GM19099 (cell line): ENCODE measurements at regions not wholly inside any gene's neighbourhood (a gene's known extent, or its start where the extent isn't known, plus 50 kb on each side); places are given as distances from the start of the nearest gene placed in this dataset.

ENCODE experiments used
- POLR2A ChIP-seq: IDR thresholded peaks from 3 replicates; pipeline ENCODE4 v1.6.1; 2011; ENCODE audit warnings: low read depth; ENCODE audit not compliant: insufficient read length; ENCODE audit errors: extremely low read depth

DNA sequence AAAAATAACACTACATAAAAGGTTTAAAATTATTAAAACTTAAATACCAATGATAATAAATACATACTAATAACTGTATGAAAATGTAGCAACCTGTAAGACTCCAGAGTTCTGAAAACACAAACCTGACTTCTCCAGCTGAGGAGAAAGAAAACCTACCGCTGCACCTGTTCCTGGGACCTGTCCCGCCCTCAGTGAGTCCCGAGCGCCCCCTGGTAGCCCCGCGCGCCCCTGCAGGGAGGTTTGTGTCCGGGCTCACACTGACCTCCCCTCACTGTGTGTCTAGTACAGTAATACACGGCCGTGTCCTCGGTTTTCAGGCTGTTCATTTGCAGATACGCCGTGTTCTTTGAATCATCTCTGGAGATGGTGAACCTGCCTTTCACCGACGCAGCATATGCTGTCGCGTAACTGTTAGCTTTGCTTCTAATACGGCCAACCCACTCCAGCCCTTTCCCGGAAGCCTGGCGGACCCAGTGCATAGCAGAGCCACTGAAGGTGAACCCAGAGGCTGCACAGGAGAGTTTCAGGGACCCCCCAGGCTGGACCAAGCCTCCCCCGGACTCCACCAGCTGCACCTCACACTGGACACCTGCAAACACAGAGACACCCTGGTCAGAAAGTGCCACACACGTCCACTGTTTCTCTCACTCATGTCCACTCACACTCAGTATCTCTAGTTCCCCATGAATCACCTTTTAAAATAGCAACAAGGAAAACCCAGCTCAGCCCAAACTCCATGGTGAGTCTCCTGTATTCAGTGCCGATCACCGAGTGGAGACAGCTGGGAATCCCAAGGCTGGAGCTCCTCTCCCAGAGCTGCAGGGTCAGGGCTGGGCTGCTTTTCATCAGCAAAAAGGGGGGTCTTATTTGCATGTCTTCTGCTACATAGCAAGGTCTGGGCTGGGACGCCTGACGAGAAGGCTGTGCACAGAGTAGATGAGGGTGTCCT is 1276.3 kb downstream of the TMEM121 start:
- TF ChIP-seq POLR2A: no peak

DNA sequence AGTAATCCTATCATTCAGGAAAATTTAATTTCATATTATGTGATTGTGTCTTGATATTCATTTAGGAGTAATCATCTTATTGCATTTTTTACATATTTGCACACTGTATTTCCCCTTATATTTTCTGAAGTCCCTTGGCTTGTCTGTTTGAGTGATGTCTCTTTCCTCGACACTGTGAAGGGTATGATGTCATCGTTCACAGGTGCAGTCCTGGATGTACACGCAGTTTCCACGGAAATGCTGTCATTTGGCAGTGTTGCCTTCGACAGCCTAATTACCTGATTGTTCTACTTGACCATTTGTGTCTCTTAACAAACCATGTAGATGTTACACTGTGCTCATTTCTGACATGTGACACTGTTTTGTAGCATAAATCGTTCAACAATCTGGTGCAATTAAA is 1277.0 kb downstream of the TMEM121 start:
- no peak for TF ChIP-seq POLR2A

DNA sequence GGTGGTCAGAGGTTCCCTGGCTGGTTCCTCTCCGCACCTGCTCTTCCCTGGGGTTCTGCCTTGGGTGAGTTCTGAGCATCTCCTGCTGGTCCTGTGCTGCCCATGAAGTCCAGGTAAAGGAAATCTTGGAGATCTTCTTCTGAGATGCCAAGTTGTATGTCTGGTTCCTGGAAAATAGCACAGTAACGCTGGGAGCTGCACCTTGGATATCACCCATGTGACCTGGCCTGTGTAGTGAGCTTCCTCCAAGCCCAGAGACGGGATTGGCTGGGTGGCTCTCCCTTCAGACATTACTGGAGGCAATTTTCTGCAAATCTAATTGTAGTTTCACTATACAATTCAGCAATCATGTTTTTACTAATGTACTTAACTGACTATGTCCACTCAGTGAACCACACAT is 1281.1 kb downstream of the TMEM121 start:
- TF ChIP-seq POLR2A: no peak

DNA sequence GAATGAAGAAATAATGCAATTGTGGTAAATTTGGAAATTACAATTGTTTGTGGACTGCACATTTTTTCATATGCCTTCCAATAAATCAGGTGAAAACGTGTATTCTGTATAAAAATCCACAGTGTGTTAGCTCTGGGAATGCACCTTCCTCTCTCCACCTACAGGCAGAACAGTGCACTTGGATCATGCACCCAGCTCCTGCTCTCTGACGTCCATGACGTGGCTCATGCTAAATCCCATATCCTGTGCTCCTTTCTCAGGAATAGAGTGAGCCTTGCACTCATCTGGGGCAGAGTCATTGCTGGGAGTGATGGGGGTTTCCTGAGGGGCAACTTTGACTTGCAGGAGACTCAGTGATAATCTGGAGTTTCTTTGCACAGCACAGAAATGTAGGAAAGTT is 1282.1 kb downstream of the TMEM121 start:
- no peak for TF ChIP-seq POLR2A

DNA sequence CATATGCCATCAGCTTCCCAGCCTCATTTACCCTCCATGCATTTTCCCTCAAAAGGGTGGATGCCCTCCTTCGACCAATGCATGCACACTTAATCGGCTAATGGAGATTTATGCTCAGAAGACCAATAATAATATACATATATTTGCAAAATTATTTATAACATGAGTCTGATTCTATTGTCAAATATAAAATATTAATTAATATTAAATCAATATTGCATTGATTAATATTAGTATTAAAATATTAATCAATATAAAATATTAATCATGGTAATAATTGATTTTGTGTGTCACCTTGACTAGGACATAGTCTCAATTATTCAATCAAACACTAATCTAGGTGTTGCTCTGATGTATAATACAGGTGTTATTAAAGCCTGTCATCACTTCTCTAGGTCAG is 1282.5 kb downstream of the TMEM121 start:
- no peak for TF ChIP-seq POLR2A

DNA sequence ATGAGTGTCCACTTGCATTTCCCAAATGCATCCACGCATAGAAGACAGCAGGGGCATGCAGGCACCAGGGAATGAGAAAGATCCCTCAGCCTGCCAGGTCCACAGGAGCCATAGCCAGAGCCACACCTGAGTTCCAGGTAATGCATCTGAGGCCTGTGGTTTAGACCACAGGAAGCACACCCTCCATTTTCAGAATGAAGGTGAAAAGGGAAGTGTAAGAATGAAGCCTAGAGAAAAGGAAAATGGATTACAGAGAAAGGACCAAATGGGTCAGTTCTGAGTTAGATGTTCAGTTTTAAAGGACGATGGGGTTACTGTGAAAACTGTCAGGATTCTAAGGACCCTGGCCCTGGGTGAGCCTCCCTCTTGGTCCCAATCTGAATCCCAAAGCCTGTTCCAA is 1283.2 kb downstream of the TMEM121 start:
- no peak for TF ChIP-seq POLR2A

DNA sequence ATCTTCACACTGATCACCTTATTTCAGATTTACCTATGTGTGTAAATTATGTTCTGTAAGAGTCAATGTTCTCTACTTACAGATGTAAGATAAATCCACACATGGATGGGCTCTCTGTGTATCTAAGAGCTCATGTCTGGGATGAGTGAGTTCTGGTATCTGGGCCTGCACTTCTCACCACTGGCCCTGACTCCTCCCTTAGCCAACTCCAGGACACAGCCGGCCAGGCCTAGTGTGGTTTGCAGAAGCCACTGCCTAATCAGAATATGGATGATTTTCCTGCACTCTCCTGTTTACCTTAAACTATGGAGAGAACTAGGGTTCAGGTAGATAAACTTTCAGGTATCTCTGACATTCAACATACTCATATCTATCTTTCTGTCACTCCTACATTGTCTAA is 1284.8 kb downstream of the TMEM121 start:
- no peak for TF ChIP-seq POLR2A

DNA sequence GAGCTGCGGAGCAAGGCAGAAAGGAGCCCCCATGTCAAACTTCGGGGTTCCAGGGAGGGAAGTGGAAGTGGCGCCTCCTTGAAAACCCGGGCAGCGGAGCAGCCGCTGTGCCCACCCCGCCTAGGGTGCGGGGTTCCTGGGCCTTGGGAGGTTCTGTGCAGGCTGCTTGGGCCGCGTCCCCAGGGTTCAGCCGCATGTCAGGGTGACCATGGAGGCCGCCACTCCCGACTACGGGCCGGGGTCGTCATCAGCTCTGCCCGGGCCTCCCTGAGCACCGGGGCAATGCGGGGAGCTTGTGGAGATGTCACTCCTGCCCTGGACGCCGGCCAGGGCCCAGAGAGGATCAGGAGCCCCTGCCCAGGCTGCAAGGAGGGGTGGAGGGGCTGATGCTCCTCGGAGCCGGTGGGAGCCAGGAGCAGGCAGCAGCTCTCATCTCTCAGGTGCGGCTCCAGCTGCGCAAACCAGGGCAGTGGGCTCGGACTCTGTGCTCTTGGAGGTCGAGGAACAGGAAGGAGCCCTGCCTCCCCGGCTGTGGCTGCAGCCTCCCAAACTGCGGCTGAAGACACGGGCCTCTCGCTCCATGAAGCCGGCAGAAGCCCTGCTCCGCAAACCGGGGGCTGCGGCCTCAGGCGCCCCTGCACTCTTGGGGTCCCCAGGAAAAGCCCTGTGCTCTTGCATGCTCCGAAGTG is 1286.5 kb downstream of the TMEM121 start:
- TF ChIP-seq POLR2A: no peak

DNA sequence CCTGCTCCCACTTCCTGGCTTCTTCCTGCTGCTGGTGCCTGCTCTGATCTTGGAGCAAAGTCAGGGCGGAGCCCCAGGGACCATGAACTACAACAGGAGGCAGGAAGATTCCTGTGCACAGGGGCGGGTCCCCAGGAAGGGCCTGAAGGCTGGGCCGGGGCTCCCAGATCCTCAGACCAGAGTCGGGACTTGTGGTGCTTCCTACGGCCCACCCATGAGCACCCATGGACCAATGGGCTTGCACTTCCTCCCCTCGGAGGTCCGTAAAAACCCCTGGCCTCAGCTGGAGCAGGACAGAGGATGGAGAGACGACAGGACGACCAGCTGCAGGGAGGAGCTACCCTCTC is 1287.1 kb downstream of the TMEM121 start:
- TF ChIP-seq POLR2A: no peak

DNA sequence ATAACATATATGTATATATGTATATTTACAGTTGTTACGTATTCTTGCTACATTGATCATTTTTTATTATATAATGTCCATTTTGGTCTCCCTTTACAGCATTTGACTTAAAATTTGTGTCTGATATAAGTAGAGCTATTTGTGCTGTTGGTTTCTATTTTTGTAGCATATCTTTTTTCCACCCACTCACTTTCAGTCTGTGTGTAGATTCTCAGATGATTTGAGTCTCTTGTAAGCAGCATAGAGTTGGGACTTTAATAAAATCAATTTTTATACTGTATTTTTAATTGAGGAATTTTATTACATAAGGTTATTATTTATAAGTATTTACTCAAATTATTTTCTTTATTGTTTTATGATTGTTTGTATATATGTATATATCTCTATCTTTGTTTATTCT is 1293.7 kb downstream of the TMEM121 start:
- no peak for TF ChIP-seq POLR2A

DNA sequence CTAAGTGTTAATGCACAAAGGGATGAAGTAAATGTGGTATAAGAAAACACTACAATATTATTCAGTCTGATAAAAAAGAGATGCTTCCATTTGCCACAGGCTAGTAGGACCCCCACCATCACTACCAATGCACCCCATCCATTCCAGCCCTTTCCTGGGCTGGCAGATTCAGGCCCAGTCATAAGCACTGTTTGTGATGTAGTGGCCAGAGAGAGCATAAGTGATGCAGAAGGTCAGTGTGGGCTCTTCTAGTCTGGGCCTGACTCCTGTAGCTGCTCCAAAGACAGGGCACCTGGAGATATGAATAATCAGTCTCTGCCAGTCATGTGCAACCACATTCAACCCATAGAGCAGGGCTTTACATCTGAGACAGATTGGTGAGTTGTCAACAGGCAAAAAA is 1294.7 kb downstream of the TMEM121 start:
- no peak for TF ChIP-seq POLR2A

DNA sequence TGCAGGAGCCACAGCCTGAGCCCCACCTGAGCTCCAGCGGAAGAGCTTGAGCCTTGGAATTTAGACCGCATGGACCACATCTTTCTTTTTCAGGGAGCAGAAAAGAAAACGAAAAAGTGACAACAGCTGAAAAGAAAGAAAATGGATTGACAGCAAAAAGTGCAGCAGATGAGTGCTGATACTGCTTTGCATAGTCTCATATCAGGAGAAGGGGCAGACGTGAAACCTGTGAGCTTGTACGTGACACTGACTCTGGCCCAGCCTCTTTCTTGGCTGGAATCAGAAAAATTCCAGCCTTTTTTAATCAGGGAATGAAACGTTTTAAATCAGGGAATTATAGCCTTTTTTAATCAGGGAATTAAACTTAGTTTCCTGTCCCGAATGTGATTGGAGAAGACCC is 1296.5 kb downstream of the TMEM121 start:
- TF ChIP-seq POLR2A: no peak

DNA sequence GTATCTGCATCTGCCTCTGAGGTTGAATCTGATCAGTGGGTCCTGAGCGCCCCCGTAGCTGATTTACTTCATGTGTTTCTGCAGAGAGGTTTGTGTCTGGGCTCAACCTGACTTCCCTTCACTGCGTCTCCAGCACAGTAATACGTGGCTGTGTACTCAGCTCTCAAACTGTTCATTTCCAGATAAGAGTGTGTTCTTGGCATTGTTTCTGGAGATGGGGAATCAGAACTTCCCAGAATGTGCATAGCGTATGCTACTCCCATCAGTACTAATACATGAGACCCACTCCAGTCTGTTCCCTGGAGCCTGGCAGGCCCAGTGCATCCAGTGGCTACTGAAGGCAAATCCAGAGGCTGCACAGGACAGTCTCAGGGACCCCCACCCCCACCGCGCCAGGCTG is 1297.2 kb downstream of the TMEM121 start:
- TF ChIP-seq POLR2A: no peak

DNA sequence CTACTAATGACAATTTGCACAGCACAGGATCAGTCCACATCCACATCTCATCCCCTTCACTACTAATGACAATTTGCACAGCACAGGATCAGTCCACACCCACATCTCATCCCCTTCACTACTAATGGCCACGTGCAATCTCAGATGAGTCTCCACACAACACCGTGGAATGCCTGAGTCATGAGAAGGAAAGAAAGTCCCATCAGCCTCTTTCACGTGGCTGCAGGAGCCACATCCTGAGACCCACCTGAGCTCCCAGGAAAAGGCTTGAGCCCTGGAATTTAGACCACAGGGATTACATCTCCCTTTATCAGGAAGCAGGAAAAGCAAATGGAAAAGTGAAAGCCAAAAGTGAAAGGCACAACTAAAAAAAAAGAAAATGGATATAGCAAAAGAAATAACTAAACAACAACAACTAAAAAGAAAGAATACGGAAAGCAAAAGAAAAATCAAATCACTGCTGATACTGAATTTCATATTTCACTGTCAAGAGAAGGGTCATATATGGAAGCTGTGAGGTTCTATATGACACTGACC is 1300.5 kb downstream of the TMEM121 start:
- no peak for TF ChIP-seq POLR2A

DNA sequence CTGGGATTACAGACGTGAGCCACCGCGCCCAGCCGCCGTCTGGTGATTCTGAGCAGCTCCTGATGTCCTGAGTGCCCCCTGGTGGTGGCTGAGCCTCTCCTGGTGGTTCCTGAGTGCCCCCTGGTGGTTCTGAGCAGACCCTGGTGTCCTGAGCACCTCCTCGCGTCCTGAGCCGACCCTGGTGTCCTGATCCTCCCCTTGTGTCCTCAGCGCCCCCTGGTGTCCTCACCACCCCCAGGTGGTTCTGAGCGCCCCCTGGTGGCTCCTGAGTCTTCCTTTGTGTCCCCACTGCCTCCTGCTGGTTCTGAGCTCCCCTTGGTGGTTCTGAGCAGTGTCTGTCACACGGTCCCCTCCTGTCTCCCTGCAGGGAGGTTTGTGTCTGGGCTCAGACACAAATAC is 1304.9 kb downstream of the TMEM121 start:
- no peak for TF ChIP-seq POLR2A

DNA sequence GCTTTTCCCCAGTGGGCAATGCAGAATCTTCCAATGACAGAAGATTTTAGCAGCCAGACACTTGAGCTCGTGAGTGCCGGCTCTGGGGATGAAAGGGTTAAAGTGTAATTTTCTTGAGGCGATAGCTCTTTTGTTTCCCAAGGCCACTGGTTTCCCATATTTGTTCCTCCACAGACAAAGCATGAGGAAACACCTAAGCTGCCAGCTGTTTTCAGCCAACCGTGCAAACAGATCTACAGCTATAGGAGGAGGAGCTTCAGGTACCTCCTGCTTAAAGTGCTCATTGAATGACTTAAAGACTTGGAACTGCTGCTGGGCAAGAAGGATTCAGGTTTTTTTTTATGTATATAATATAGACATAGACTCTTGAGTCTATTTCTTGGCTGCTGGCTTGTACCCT is 1311.5 kb downstream of the TMEM121 start:
- TF ChIP-seq POLR2A: no peak
